Ishikawa (cell line): ENCODE measurements at regions not wholly inside any gene's neighbourhood (a gene's known extent, or its start where the extent isn't known, plus 50 kb on each side); places are given as distances from the start of the nearest gene placed in this dataset.

Experiments used
- CEBPB ChIP-seq: IDR thresholded peaks from 2 replicates; pipeline ENCODE4 v1.6.1; 2012
- CREB1 ChIP-seq: IDR thresholded peaks from 2 replicates; pipeline ENCODE4 v1.6.1; 2012; ENCODE audit warnings: low read depth
- EGR1 ChIP-seq: IDR thresholded peaks from 2 replicates; pipeline ENCODE4 v1.6.1; 2012
- EP300 ChIP-seq: IDR thresholded peaks from 2 replicates; pipeline ENCODE4 v1.6.1; 2012; ENCODE audit warnings: borderline replicate concordance
- FOXM1 ChIP-seq: IDR thresholded peaks from 2 replicates; pipeline ENCODE4 v1.6.1; 2012; ENCODE audit warnings: low read depth, borderline replicate concordance
- NFIC ChIP-seq: IDR thresholded peaks from 2 replicates; pipeline ENCODE4 v1.6.1; 2012
- RAD21 ChIP-seq: IDR thresholded peaks from 2 replicates; pipeline ENCODE4 v1.6.1; 2012; ENCODE audit warnings: low read depth
- TAF1 ChIP-seq: IDR thresholded peaks from 2 replicates; pipeline ENCODE4 v1.6.1; 2012; ENCODE audit warnings: low read depth, mild to moderate bottlenecking
- TCF12 ChIP-seq: IDR thresholded peaks from 2 replicates; pipeline ENCODE4 v1.6.1; 2012; ENCODE audit warnings: low read depth
- TEAD4 ChIP-seq: IDR thresholded peaks from 2 replicates; pipeline ENCODE4 v1.6.1; 2012
- YY1 ChIP-seq: IDR thresholded peaks from 2 replicates; pipeline ENCODE4 v1.6.1; 2012; ENCODE audit warnings: low read depth
- ZBTB7A ChIP-seq: IDR thresholded peaks from 2 replicates; pipeline ENCODE4 v1.6.1; 2012; ENCODE audit warnings: low read depth
- TF ChIP-seq, protein P1 (sequence below): IDR thresholded peaks from 2 replicates; pipeline ENCODE4 v1.6.1; 2012; ENCODE audit warnings: low read depth, mild to moderate bottlenecking
- TF ChIP-seq, protein P2 (sequence below): IDR thresholded peaks from 2 replicates; pipeline ENCODE4 v1.6.1; 2012
- TF ChIP-seq, protein P3 (sequence below): IDR thresholded peaks from 2 replicates; pipeline ENCODE4 v1.6.1; 2012

DNA sequence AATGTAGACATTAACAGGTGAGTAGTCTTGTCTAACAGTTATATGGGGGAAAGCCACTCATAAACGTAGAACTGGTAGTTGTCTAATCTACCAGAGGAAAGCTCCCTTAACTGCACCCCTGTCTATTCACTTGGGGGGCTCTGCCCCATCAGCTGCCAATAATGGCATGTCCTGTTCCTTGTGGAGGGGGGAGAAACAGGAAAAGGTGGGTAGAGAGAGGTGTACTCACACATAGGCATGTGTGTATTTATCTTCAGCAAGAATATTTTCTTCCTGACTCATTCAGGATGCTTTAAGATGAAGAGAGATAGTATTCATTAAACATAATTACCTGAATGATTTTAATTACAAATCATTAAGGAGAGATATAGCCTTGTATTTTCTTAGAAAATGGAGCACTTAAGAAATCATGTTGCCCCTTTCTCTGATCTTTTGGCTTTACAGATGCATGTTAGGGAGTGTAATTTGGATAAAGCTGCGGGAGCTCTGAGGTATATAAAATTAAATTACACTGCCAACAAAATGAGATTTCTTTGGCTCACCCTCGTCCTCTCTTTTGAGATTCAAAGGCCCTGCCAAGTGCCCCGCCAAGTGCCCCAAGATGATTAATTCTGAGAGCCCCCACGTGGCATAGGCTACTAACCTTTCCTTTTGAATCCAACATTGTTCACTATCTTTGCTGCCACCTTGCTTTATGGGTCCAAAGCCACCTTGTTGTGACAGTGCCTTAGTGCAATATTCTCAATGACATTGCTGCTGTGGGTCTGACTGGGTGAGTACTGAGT, 286.3 kb upstream of the LYPLAL1 start:
- no peak for TF ChIP-seq YY1

DNA sequence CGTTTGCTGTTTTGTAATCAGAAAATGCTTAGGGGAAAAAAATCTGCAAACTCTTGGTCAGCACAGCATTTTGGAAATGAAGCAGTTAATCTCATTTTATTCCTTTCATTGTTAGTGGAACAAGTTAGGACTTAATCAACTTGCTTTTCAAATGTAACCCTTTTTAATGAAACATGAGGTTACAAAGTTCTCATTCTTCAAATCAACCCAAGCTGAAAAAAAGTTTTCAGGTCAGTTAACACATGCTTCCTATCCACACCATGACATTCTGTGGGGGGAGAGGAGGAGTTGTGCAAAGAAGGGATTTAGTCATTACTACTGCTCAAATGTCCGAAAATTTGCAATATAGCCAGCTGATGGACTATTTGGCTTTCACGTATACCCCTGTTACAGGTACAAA, 283.2 kb upstream of the LYPLAL1 start:
- no peak for TF ChIP-seq NFIC
- no peak for TF ChIP-seq ZBTB7A
- TF ChIP-seq, protein P1, sequence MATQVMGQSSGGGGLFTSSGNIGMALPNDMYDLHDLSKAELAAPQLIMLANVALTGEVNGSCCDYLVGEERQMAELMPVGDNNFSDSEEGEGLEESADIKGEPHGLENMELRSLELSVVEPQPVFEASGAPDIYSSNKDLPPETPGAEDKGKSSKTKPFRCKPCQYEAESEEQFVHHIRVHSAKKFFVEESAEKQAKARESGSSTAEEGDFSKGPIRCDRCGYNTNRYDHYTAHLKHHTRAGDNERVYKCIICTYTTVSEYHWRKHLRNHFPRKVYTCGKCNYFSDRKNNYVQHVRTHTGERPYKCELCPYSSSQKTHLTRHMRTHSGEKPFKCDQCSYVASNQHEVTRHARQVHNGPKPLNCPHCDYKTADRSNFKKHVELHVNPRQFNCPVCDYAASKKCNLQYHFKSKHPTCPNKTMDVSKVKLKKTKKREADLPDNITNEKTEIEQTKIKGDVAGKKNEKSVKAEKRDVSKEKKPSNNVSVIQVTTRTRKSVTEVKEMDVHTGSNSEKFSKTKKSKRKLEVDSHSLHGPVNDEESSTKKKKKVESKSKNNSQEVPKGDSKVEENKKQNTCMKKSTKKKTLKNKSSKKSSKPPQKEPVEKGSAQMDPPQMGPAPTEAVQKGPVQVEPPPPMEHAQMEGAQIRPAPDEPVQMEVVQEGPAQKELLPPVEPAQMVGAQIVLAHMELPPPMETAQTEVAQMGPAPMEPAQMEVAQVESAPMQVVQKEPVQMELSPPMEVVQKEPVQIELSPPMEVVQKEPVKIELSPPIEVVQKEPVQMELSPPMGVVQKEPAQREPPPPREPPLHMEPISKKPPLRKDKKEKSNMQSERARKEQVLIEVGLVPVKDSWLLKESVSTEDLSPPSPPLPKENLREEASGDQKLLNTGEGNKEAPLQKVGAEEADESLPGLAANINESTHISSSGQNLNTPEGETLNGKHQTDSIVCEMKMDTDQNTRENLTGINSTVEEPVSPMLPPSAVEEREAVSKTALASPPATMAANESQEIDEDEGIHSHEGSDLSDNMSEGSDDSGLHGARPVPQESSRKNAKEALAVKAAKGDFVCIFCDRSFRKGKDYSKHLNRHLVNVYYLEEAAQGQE: no peak
- TF ChIP-seq CEBPB: no peak
- TF ChIP-seq, protein P2, sequence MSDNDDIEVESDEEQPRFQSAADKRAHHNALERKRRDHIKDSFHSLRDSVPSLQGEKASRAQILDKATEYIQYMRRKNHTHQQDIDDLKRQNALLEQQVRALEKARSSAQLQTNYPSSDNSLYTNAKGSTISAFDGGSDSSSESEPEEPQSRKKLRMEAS: no peak

DNA sequence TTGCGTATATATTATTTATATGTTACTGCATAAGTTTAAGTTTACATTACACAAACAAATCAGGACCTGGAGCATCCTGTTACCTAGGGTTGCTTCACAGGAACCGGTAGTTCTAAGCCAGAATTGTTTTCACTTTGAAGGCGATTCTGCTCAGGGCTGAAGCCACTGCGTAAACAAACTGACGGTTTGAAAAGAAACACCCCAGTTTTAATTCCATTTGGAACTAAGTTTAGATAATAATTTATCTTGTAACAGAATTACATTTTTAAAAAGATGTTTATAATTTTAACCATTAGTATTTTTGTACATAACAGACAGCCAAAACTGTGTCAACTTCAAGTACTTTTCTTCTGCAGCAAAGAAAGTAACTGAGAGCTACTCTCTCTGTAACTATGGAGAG, 282.1 kb upstream of the LYPLAL1 start:
- TF ChIP-seq EP300 (no peak), TCF12 (no peak)
- TF ChIP-seq, protein P1: no peak
- TF ChIP-seq, protein P2: no peak

DNA sequence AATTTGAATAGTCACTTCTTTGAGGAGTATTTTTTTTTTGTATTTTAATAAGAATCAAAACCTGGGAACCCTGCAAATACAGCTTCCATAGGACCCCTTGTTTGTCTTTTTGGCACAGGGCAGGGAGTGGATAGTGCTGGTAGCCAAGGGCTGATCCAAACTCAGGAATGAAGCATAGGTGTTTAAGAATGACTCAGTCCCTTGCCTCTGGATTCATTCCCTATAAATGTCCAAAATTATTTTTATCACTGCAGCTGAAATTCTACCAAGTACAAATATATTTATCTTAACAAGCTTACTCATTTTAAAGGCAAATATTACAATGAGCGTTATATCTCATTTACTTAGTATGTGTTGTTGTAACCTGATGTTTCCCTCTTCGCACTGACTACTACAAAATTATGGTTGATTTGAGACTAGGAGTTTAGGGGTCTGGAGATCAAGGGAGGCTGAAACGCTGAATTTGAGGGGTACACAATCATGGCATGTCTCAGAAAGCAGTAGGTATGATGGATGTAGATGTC, 278.6 kb upstream of the LYPLAL1 start:
- no peak for TF ChIP-seq TCF12

DNA sequence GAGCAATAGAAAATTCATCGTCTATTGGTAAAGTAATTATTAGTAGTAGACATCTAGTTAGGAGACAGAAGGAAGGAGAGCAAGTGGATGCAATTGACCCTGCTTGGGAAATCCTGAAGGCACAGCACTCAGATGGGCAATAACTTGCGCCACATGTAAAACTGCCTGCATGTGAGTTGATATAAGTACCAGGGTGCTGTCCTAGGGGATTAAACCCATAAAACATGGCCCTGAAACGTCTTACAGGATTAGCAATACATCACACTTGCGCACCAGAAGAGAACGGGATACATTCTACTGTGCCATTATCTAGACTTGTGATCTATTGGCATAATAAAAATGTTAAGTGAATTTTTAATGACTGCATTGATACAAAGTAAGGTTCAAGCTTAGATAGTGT, 277.5 kb upstream of the LYPLAL1 start:
- TF ChIP-seq RAD21 (no peak), TEAD4 (no peak), EGR1 (no peak), TAF1 (no peak), FOXM1 (no peak)
- TF ChIP-seq, protein P3, sequence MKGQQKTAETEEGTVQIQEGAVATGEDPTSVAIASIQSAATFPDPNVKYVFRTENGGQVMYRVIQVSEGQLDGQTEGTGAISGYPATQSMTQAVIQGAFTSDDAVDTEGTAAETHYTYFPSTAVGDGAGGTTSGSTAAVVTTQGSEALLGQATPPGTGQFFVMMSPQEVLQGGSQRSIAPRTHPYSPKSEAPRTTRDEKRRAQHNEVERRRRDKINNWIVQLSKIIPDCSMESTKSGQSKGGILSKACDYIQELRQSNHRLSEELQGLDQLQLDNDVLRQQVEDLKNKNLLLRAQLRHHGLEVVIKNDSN: no peak

DNA sequence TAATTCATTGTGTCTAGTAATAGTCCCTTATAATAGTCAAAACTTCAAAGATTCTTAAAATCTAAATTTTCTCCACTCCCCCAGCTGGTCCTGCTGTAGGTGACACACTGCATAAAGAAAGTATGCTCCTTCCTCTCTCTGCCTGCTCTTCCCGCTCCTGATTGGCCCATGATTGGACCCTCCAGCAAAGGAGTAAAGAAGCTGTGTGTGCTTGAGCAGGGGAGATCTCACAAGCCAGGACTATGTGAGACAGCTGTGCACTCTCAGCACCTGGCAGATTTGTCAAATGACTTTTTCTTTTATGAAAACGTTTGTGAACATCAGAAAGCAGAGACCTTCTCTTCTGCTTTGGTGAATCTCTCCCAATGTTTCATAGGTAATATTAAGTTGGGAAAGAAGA, 274.8 kb upstream of the LYPLAL1 start:
- no peak for TF ChIP-seq CREB1
- no peak for TF ChIP-seq EP300
- no peak for TF ChIP-seq TCF12
- TF ChIP-seq FOXM1: no peak
- TF ChIP-seq YY1: no peak
- TF ChIP-seq TEAD4: no peak
- no peak for TF ChIP-seq EGR1
- TF ChIP-seq RAD21: no peak
- no peak for TF ChIP-seq ZBTB7A
- no peak for TF ChIP-seq CEBPB
- TF ChIP-seq, protein P3: no peak
- no peak for TF ChIP-seq TAF1
- no peak for TF ChIP-seq NFIC
- TF ChIP-seq, protein P1: no peak
- TF ChIP-seq, protein P2: no peak
